Activated naive CD8-positive, alpha-beta T cell treated with anti-CD3 and anti-CD28 coated beads for 36 hours (primary cell): ENCODE measurements at regions not wholly inside any gene's neighbourhood (a gene's known extent, or its start where the extent isn't known, plus 50 kb on each side); places are given as distances from the start of the nearest gene placed in this dataset.

Experiments
- DNase-seq: peaks from one replicate; pipeline ENCODE4 v3.0.0; 2021
- H3K27ac Mint-ChIP-seq: one replicate; pipeline ENCODE4 v1.8.0; 2022; ENCODE audit warnings: mild to moderate bottlenecking, moderate library complexity, mixed read lengths
- H3K27me3 Mint-ChIP-seq: one replicate; pipeline ENCODE4 v1.8.0; 2022; ENCODE audit warnings: mild to moderate bottlenecking, mixed read lengths
- H3K36me3 Mint-ChIP-seq: one replicate; pipeline ENCODE4 v1.8.0; 2021; ENCODE audit warnings: mild to moderate bottlenecking, mixed read lengths
- H3K4me1 Mint-ChIP-seq: one replicate; pipeline ENCODE4 v1.8.0; 2021; ENCODE audit warnings: mixed read lengths
- H3K4me3 Mint-ChIP-seq: one replicate; pipeline ENCODE4 v1.8.0; 2022; ENCODE audit warnings: mild to moderate bottlenecking, moderate library complexity, mixed read lengths
- H3K9me3 Mint-ChIP-seq: one replicate; pipeline ENCODE4 v1.8.0; 2022; ENCODE audit warnings: mixed read lengths

DNA sequence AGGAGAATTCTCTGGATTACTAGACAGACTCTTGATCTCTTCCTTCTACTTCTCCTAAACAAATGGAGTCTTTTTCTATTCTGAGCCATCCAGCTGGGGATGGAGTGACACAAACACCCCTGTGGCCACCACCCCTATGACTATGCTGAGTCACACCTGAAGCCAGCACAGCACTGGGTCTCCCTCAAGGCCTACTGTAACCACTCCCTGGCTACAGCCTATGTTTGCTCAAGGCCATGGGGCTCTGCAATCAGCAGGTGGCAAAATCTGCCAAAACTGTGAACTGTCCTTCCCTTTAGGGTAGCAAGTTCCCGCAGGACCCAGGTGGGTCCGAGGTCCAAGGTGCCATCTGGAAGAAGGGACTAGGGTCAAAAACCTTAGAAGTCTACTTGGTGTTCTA is 132.3 kb downstream of the TINAG start:
- H3K4me3 Mint-ChIP-seq = no peak overlapping the region

DNA sequence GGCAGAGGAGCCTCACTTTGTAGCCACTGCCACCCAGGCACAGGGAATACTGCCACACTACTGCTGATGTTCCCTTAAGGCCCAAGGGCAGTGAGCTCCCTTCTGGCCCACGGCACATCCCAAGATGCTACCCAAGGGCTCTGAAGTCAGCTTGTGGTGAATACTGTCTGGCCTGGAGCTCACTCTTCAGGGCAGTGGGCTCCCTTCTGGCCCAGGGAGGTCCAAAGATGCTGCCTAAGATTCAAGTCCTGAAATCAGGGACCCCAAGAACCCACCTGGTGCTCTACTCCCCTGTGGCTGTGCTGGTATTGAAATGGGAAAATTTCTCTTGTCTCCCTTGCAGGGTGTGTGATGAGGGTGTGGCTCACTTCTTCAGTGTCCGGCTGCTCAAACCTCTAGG is 132.8 kb downstream of the TINAG start:
- H3K27ac Mint-ChIP-seq = no peak overlapping the region
- no peak overlapping the region for H3K4me3 Mint-ChIP-seq
- no peaks in the 10 kb centered on the region for H3K27me3 Mint-ChIP-seq
- DNase-seq = no peak
- peaks cover 3% of the 10 kb centered on the region for H3K9me3 Mint-ChIP-seq
- no peaks in the 10 kb centered on the region for H3K4me1 Mint-ChIP-seq
- H3K36me3 Mint-ChIP-seq = no peaks in the 10 kb centered on the region

More for the DNA sequence above, 132.3 kb downstream of the TINAG start:
- no peak overlapping the region for H3K27ac Mint-ChIP-seq
- H3K4me1 Mint-ChIP-seq = no peaks in the 10 kb centered on the region
- no peaks in the 10 kb centered on the region for H3K36me3 Mint-ChIP-seq
- H3K27me3 Mint-ChIP-seq = no peaks in the 10 kb centered on the region
- no peak for DNase-seq
- peaks cover 3% of the 10 kb centered on the region for H3K9me3 Mint-ChIP-seq

DNA sequence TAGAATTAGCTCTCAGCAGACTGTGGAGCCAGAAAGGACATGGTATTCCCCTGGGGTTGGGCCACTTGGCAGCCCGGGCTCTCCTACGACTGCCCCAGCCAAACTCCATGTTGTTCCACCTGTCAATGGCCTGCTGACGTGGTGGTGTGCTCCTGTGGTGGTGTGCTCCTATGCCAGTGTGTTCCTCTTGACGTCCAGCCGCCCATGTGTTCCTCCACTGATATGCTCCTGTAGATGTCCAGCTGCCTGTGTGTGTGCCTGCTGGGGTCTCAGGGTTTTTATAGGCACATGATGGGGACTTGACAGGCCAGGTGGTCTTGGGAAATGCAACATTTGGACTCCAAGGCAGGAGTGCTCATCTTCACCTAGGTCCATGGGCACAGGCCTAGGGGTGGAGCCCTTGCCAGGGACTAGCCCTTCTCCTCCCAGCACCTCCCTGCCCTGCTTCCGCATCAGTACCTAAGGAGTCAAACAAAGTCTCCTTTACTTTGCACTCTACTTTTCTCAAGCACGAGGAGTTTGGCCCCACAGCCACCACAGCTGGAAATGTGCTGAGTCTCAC is 133.5 kb downstream of the TINAG start:
- H3K36me3 Mint-ChIP-seq = no peaks in the 10 kb centered on the region
- no peak overlapping the region for H3K4me3 Mint-ChIP-seq
- H3K27me3 Mint-ChIP-seq = no peaks in the 10 kb centered on the region
- H3K27ac Mint-ChIP-seq = no peak overlapping the region
- no peaks in the 10 kb centered on the region for H3K4me1 Mint-ChIP-seq
- H3K9me3 Mint-ChIP-seq = peaks cover 3% of the 10 kb centered on the region
- DNase-seq = no peak

- no peak for DNase-seq
- H3K36me3 Mint-ChIP-seq = no peaks in the 10 kb centered on the region
- no peak overlapping the region for H3K27ac Mint-ChIP-seq
- no peaks in the 10 kb centered on the region for H3K4me1 Mint-ChIP-seq
- peaks cover 1% of the 10 kb centered on the region for H3K9me3 Mint-ChIP-seq
- no peaks in the 10 kb centered on the region for H3K27me3 Mint-ChIP-seq
- H3K4me3 Mint-ChIP-seq = no peak overlapping the region
Observed at GRCh38 chr6:54445207-54445606, 137.0 kb downstream of the TINAG start.

GRCh38 chr6:54448617-54449016 is 140.4 kb downstream of the TINAG start:
- no peak for DNase-seq
- no peak overlapping the region for H3K4me3 Mint-ChIP-seq
- peaks cover 8% of the 10 kb centered on the region for H3K9me3 Mint-ChIP-seq
- H3K27ac Mint-ChIP-seq = no peak overlapping the region
- no peaks in the 10 kb centered on the region for H3K4me1 Mint-ChIP-seq
- no peaks in the 10 kb centered on the region for H3K36me3 Mint-ChIP-seq
- H3K27me3 Mint-ChIP-seq = no peaks in the 10 kb centered on the region

- no peak for DNase-seq
- Mint-ChIP-seq H3K4me1 (no peaks in the 10 kb centered on the region), H3K4me3 (no peak overlapping the region), H3K27me3 (no peaks in the 10 kb centered on the region), H3K27ac (no peak overlapping the region), H3K9me3 (peaks cover 10% of the 10 kb centered on the region), H3K36me3 (no peaks in the 10 kb centered on the region)
Observed at GRCh38 chr6:54451516-54451915, 143.3 kb downstream of the TINAG start.

GRCh38 chr6:54463354-54464024 is 155.2 kb downstream of the TINAG start:
- DNase-seq = no peak
- H3K27me3 Mint-ChIP-seq = no peaks in the 10 kb centered on the region
- no peaks in the 10 kb centered on the region for H3K4me1 Mint-ChIP-seq
- no peaks in the 10 kb centered on the region for H3K36me3 Mint-ChIP-seq
- H3K4me3 Mint-ChIP-seq = no peak overlapping the region
- H3K9me3 Mint-ChIP-seq = peaks cover 10% of the 10 kb centered on the region
- H3K27ac Mint-ChIP-seq = no peak overlapping the region

- Mint-ChIP-seq H3K27me3 (no peaks in the 10 kb centered on the region), H3K36me3 (no peaks in the 10 kb centered on the region), H3K9me3 (peaks cover 10% of the 10 kb centered on the region), H3K27ac (no peak overlapping the region), H3K4me1 (no peaks in the 10 kb centered on the region), H3K4me3 (no peak overlapping the region)
- DNase-seq = no peak
Observed at GRCh38 chr6:54465649-54466300, 157.5 kb downstream of the TINAG start.

GRCh38 chr6:54467384-54467783 is 159.1 kb downstream of the TINAG start:
- no peak for DNase-seq
- no peak overlapping the region for H3K27ac Mint-ChIP-seq
- H3K27me3 Mint-ChIP-seq = no peaks in the 10 kb centered on the region
- peaks cover 10% of the 10 kb centered on the region for H3K9me3 Mint-ChIP-seq
- no peaks in the 10 kb centered on the region for H3K36me3 Mint-ChIP-seq
- H3K4me1 Mint-ChIP-seq = no peaks in the 10 kb centered on the region
- H3K4me3 Mint-ChIP-seq = no peak overlapping the region

DNA sequence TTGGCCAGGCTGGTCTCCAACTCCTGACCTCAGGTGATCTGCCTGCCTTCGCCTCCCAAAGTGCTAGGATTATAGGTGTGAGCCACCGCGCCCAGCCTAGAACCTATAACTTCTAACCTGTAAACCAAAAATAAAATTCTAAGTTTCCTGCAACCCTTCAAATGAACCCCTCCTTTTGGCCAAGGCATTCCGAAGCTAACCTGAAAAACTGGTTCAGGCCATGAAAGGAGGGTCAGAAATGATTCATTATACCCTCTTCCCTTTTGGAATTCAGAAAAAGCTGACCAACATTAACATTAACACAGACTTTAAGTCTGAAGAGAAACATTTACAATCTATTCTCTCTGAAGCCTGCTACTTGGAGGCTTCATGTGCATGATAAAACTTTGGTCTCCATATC is 165.1 kb downstream of the TINAG start:
- Mint-ChIP-seq H3K4me3 (no peak overlapping the region), H3K27ac (no peak overlapping the region), H3K36me3 (no peaks in the 10 kb centered on the region), H3K27me3 (no peaks in the 10 kb centered on the region), H3K9me3 (peaks cover 2% of the 10 kb centered on the region), H3K4me1 (no peaks in the 10 kb centered on the region)
- DNase-seq = no peak

DNA sequence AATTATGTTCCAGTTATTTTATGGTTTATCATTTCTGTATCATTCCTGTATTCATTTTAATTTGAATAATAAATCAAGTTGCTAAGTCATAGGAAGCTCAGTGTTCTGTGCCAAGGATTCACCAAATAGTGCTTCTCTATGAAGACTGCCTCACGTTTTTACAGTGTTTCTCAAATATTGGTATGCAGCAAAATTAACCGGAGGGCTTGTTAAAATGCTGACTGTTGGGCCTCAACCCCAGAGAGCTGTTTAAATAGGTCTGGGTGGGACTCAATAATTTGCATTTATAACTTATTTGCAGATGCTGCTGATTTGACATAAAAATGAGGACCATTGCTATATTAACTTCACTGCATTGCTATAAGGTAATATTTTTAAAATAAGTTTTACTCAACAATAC is 166.7 kb downstream of the TINAG start:
- H3K27me3 Mint-ChIP-seq = no peaks in the 10 kb centered on the region
- H3K36me3 Mint-ChIP-seq = no peaks in the 10 kb centered on the region

DNA sequence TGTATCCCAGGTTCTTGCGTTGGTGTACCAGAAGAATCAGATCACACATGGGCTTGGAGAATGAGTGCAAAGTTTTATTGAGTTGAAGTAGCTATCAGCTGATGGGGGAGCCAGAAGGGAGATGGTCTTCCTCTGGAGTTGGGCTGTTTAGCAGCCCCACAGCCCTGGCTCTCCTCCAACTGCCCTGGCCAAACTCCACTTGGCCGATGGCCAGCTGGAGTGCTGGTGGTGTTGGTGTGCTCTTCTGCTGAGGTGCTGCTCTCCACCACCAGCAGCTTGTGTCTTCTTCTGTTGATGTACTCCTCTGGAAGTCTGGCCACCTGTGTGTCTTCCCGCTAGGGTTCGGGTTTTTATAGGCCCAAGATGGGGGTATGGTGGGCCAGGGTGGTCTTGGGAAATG is 172.8 kb downstream of the TINAG start:
- no peaks in the 10 kb centered on the region for H3K9me3 Mint-ChIP-seq
- no peaks in the 10 kb centered on the region for H3K36me3 Mint-ChIP-seq
- H3K27me3 Mint-ChIP-seq = no peaks in the 10 kb centered on the region
- no peak overlapping the region for H3K4me3 Mint-ChIP-seq
- no peaks in the 10 kb centered on the region for H3K4me1 Mint-ChIP-seq
- H3K27ac Mint-ChIP-seq = no peak overlapping the region
- no peak for DNase-seq

More for the DNA sequence above, 166.7 kb downstream of the TINAG start:
- Mint-ChIP-seq H3K9me3 (peaks cover 2% of the 10 kb centered on the region), H3K27ac (no peak overlapping the region), H3K4me3 (no peak overlapping the region), H3K4me1 (no peaks in the 10 kb centered on the region)
- no peak for DNase-seq

DNA sequence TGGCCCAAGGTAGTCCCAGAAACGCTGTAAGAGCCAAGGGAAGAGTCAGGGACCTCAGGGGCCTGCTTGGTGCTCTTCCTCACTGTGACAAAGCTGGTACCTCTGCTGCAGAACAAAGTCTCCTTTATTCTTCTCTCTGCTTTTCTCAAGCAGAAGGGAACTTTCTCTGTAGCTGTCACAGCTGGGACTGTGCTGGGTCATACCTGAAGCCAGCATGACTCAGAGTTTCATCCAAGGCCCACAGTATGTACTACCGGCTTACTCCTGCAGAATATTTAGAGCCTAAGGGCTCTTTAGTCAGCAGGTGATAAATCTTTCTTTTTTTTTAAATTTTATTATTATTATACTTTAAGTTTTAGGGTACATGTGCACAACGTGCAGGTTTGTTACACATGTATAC is 183.2 kb downstream of the TINAG start:
- Mint-ChIP-seq H3K27me3 (no peaks in the 10 kb centered on the region), H3K4me3 (no peak overlapping the region), H3K27ac (no peak overlapping the region), H3K4me1 (no peaks in the 10 kb centered on the region), H3K36me3 (no peaks in the 10 kb centered on the region), H3K9me3 (peaks cover 19% of the 10 kb centered on the region)
- no peak for DNase-seq

DNA sequence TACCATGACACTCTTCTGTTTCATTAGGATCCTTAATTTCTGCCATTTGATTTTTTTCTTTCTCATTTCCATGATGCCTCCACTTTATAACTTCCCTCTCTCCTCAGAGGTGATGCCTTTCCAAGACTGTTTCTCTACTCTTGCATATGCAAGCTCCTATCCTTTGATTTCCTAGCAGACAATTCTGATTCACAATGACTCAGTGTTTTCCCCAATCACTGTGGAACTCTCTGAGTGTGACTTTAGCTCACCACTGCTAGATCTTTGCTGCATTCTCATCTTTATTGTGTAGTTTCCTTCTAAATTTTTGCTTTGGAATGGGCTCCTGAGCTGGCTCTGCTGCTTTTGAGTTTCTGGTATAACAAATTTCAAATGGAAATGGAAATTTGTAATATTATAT is 184.9 kb downstream of the TINAG start:
- H3K27ac Mint-ChIP-seq = no peak overlapping the region
- no peak overlapping the region for H3K4me3 Mint-ChIP-seq
- H3K9me3 Mint-ChIP-seq = peaks cover 23% of the 10 kb centered on the region
- H3K36me3 Mint-ChIP-seq = no peaks in the 10 kb centered on the region
- H3K4me1 Mint-ChIP-seq = no peaks in the 10 kb centered on the region
- no peaks in the 10 kb centered on the region for H3K27me3 Mint-ChIP-seq
- DNase-seq = no peak

DNA sequence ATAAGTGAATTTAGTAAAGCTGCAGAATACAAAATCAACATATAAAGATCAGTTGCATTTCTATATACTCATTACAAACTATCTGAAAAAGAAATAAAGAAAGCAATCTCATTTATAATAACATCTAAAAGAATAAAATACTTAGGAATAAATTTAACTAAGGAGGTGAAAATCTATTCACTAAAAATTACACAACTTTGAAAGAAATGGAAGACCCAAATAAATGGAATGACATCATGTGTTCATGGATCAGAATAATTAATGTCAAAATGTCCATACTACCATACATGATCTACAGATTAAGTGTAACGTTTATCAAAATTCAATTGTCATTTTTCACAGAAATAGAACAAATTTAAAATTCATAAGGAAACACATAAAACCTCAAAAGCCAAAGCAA is 194.9 kb downstream of the TINAG start:
- Mint-ChIP-seq H3K4me1 (no peaks in the 10 kb centered on the region), H3K4me3 (no peak overlapping the region), H3K36me3 (no peaks in the 10 kb centered on the region), H3K27me3 (no peaks in the 10 kb centered on the region), H3K9me3 (peaks cover 6% of the 10 kb centered on the region), H3K27ac (no peak overlapping the region)
- no peak for DNase-seq

- Mint-ChIP-seq H3K27ac (no peak overlapping the region), H3K4me1 (no peaks in the 10 kb centered on the region), H3K36me3 (no peaks in the 10 kb centered on the region), H3K4me3 (no peak overlapping the region), H3K9me3 (peaks cover 3% of the 10 kb centered on the region), H3K27me3 (no peaks in the 10 kb centered on the region)
- DNase-seq = no peak
Observed at GRCh38 chr6:54515013-54515412, 206.8 kb downstream of the TINAG start.
